ENCODE measurements at regions not wholly inside any gene's neighbourhood (a gene's known extent, or its start where the extent isn't known, plus 50 kb on each side); places are given as distances from the start of the nearest gene placed in this dataset.

GRCh38 chr16:86073103-86073625 lies 174.2 kb downstream of the IRF8 start:
- TF ChIP-seq CTCF (IDR thresholded peaks at IDR 0.05), result peak in 3 of 9 donors; percentile 1 to 10 (median 10)
- 65 to 74% methylated on average over 11 of the region's 11 CpGs for WGBS, 2 donors
- intact Hi-C loops (cut with DNase I), result loop anchor here in 8 of 10 donors (2.0 to 10.0 kb wide), 6 partner anchors 262 to 448 kb away; no protein-coding TSS in a partner anchor

GRCh38 chr16:86073763-86074493 lies 175.0 kb downstream of the IRF8 start:
- no peaks in the 10 kb centered on the region for H3K36me3 ChIP-seq

More at GRCh38 chr16:86073103-86073625, 174.2 kb downstream of the IRF8 start:
- no peaks in the 10 kb centered on the region for H3K36me3 ChIP-seq
- H3K9me3 ChIP-seq, result no peaks in the 10 kb centered on the region
- no peak for ATAC-seq
- H3K27me3 ChIP-seq, result peaks cover 0 to 72% (median 44%) of the 10 kb centered on the region in 7 donors
- H3K4me3 ChIP-seq, result no peak overlapping the region
- H3K27ac ChIP-seq, result no peak overlapping the region
- H3K4me1 ChIP-seq, result no peaks in the 10 kb centered on the region
- DNase-seq, result no peak

GRCh38 chr16:86074651-86075487 lies 175.9 kb downstream of the IRF8 start:
- peak in 1 of 8 donors; percentile 10 for ATAC-seq
- no peak overlapping the region for H3K4me3 ChIP-seq
- no peak for DNase-seq
- intact Hi-C loops (cut with DNase I), result loop anchor here in 5 of 10 donors (1.0 to 10.0 kb wide), 5 partner anchors 260 to 444 kb away; no protein-coding TSS in a partner anchor
- 64 to 67% methylated on average over 20 of the region's 20 CpGs for WGBS, 2 donors
- H3K36me3 ChIP-seq, result no peaks in the 10 kb centered on the region
- TF ChIP-seq CTCF (IDR thresholded peaks at IDR 0.05), result no peak
- peaks cover 0 to 62% (median 41%) of the 10 kb centered on the region in 7 donors for H3K27me3 ChIP-seq
- no peaks in the 10 kb centered on the region for H3K9me3 ChIP-seq
- H3K4me1 ChIP-seq, result no peaks in the 10 kb centered on the region
- no peak overlapping the region for H3K27ac ChIP-seq

More at GRCh38 chr16:86073763-86074493, 175.0 kb downstream of the IRF8 start:
- intact Hi-C loops (cut with DNase I), result loop anchor here (1.0 to 10.0 kb wide), 7 partner anchors 261 to 447 kb away; no protein-coding TSS in a partner anchor
- no peak overlapping the region for H3K27ac ChIP-seq
- WGBS, 2 donors, result 89% methylated on average over 9 of the region's 9 CpGs
- H3K4me1 ChIP-seq, result no peaks in the 10 kb centered on the region
- no peak for TF ChIP-seq CTCF (IDR thresholded peaks at IDR 0.05)
- no peak for ATAC-seq
- no peak overlapping the region for H3K4me3 ChIP-seq
- H3K27me3 ChIP-seq, result peaks cover 0 to 65% (median 43%) of the 10 kb centered on the region in 7 donors
- no peaks in the 10 kb centered on the region for H3K9me3 ChIP-seq
- no peak for DNase-seq

- H3K9me3 ChIP-seq, result no peaks in the 10 kb centered on the region
- H3K27me3 ChIP-seq, result peaks cover 0 to 65% (median 46%) of the 10 kb centered on the region in 7 donors
- H3K27ac ChIP-seq, result no peak overlapping the region
- no peaks in the 10 kb centered on the region for H3K36me3 ChIP-seq
- H3K4me3 ChIP-seq, result no peak overlapping the region
- no peak for TF ChIP-seq CTCF (IDR thresholded peaks at IDR 0.05)
- 61 to 83% methylated on average over 2 of the region's 2 CpGs for WGBS, 2 donors
- intact Hi-C loops (cut with DNase I), result loop anchor here in 2 of 10 donors (2.0 to 10.0 kb wide), 2 partner anchors 259 to 443 kb away; no protein-coding TSS in a partner anchor
- ATAC-seq (no peak), DNase-seq (no peak)
- no peaks in the 10 kb centered on the region for H3K4me1 ChIP-seq
Measured at GRCh38 chr16:86075488-86075785, 176.5 kb downstream of the IRF8 start.

Measured in heart right ventricle (tissue), 16 donors.